Sigmoid colon (tissue), 6 donors: ENCODE measurements at regions not wholly inside any gene's neighbourhood (a gene's known extent, or its start where the extent isn't known, plus 50 kb on each side); places are given as distances from the start of the nearest gene placed in this dataset.

Experiments used
- DNase-seq: peaks from one replicate; pipeline ENCODE4 v3.0.0-alpha.2; 2019
- H3K27ac ChIP-seq, 4 donors: fragments of 200-600 bp; sonication (generic); one replicate each; pipeline ENCODE4 v1.5.1; 2016 to 2019; ENCODE audit warnings: mild to moderate bottlenecking in 1 of 4
- H3K27me3 ChIP-seq, 3 donors: fragments of 200-600 bp; sonication (generic); one replicate each; pipeline ENCODE4 v1.5.1; 2019; ENCODE audit warnings: mild to moderate bottlenecking in 1 of 3
- H3K36me3 ChIP-seq, 4 donors: fragments of 200-600 bp; sonication (generic); one replicate each; pipeline ENCODE4 v1.5.1; 2016 to 2019
- H3K4me1 ChIP-seq, 4 donors: fragments of 200-600 bp; sonication (generic); one replicate each; pipeline ENCODE4 v1.5.1; 2017 to 2019
- H3K4me3 ChIP-seq, 4 donors: fragments of 200-600 bp; sonication (generic); one replicate each; pipeline ENCODE4 v1.5.1; 2017 to 2019; ENCODE audit warnings: mild to moderate bottlenecking in 2 of 4, moderate library complexity in 1 of 4
- H3K9me3 ChIP-seq, 4 donors: fragments of 200-600 bp in 3 of 4; sonication (generic) in 3 of 4; one replicate each; pipeline versions ENCODE4 v1.5.1 to v1.6.1; 2013 to 2019
- EP300 ChIP-seq, 4 donors: sonication (generic); formaldehyde crosslinking; IDR thresholded peaks; one replicate each; pipeline ENCODE4 v1.6.1; 2017; ENCODE audit warnings: antibody characterized with exemption in 4 of 4
- POLR2A ChIP-seq, 2 donors: fragments of 450-650 bp; IDR thresholded peaks; one replicate each; pipeline ENCODE4 v1.6.1; 2016; ENCODE audit warnings: antibody characterized with exemption in 2 of 2, mild to moderate bottlenecking in 2 of 2, moderate library complexity in 2 of 2
- POLR2AphosphoS5 ChIP-seq, 4 donors: sonication (generic); formaldehyde crosslinking; IDR thresholded peaks; one replicate each; pipeline ENCODE4 v1.6.1; 2017; ENCODE audit warnings: antibody characterized with exemption in 4 of 4
- WGBS, 2 donors: extraction: QIAGEN DNeasy Blood & Tissue Kit; methylation state at CpG; one replicate each; pipeline ENCODE4 v1.1.7; 2013; 5-methylcytosine and 5-hydroxymethylcytosine counted together
- intact Hi-C: fragments of 100-400 bp; cut with DNase I; formaldehyde crosslinking; loops from one replicate; pipeline ENCODE4 v1.15.1; 2023
- TF ChIP-seq, protein P1 (sequence below), 4 experiments: fragments of 450-650 bp in 3 of 4; fragments of 200-600 bp in 1 of 4; IDR thresholded peaks; one replicate each; pipeline ENCODE4 v1.5.1; 2016 to 2019; ENCODE audit warnings: antibody characterized with exemption in 4 of 4, mild to moderate bottlenecking in 3 of 4, moderate library complexity in 2 of 4
- donor health status: healthy with polysubstance abuse.
- donor health status: healthy.

DNA sequence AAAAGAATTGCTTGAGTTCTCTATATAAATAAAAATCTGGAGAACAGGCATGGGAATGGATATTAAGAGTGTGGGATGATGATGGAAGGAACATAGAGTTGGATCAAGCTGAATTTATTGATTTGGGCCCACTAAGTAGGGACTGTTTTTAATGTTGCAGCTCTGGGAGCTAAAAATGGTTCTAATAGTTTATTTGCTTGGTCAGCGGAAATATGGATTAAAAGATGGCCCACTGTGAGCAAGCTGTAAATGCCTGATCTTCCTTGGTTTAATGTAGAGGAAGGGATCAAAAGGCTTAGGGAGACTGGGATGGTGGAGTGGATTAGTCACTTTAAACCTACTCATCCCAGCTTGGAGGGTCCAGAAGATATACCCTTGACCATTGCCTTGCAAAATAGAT lies 429.4 kb upstream of the NXPH2 start:
- H3K27me3 ChIP-seq: no peaks in the 10 kb centered on the region
- no peak for TF ChIP-seq EP300 (IDR thresholded peaks at IDR 0.05)
- TF ChIP-seq, protein P1, sequence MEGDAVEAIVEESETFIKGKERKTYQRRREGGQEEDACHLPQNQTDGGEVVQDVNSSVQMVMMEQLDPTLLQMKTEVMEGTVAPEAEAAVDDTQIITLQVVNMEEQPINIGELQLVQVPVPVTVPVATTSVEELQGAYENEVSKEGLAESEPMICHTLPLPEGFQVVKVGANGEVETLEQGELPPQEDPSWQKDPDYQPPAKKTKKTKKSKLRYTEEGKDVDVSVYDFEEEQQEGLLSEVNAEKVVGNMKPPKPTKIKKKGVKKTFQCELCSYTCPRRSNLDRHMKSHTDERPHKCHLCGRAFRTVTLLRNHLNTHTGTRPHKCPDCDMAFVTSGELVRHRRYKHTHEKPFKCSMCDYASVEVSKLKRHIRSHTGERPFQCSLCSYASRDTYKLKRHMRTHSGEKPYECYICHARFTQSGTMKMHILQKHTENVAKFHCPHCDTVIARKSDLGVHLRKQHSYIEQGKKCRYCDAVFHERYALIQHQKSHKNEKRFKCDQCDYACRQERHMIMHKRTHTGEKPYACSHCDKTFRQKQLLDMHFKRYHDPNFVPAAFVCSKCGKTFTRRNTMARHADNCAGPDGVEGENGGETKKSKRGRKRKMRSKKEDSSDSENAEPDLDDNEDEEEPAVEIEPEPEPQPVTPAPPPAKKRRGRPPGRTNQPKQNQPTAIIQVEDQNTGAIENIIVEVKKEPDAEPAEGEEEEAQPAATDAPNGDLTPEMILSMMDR (IDR thresholded peaks at IDR 0.05): no peak
- no peak for TF ChIP-seq POLR2AphosphoS5 (IDR thresholded peaks at IDR 0.05)
- TF ChIP-seq POLR2A (IDR thresholded peaks at IDR 0.05): no peak
- no peak overlapping the region for H3K27ac ChIP-seq
- DNase-seq: no peak
- 92 to 98% methylated on average over 1 of the region's 1 CpG for WGBS, 2 donors
- H3K9me3 ChIP-seq: no peaks in the 10 kb centered on the region
- no peaks in the 10 kb centered on the region for H3K36me3 ChIP-seq
- H3K4me3 ChIP-seq: no peak overlapping the region
- no peaks in the 10 kb centered on the region for H3K4me1 ChIP-seq
- intact Hi-C loops: no loop called here

DNA sequence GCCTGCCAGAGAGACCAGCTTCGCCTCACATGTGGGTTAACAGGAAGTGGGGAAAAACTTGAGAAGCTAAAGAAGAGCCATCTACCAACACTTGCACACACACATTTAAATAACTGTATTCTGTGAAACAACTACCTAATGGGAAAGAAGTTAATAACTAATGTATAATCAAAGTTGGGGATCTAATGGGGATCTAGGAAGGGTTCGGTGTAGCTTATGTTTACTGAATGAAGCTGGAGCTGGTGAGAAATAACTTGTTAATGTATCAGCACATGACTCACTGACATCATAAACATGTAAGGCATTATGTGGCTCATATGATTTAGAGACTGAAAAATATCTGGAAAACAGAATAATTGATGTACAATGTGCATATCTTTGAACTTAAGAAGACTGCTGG lies 421.3 kb upstream of the NXPH2 start:
- Histone ChIP-seq H3K27ac (no peak overlapping the region), H3K36me3 (no peaks in the 10 kb centered on the region), H3K4me1 (no peaks in the 10 kb centered on the region), H3K4me3 (no peak overlapping the region), H3K9me3 (no peaks in the 10 kb centered on the region), H3K27me3 (no peaks in the 10 kb centered on the region)
- WGBS, 2 donors: 85 to 89% methylated on average over 2 of the region's 2 CpGs
- TF ChIP-seq, protein P1 (IDR thresholded peaks at IDR 0.05): no peak
- TF ChIP-seq EP300 (IDR thresholded peaks at IDR 0.05): no peak
- intact Hi-C loops: no loop called here
- DNase-seq: no peak

DNA sequence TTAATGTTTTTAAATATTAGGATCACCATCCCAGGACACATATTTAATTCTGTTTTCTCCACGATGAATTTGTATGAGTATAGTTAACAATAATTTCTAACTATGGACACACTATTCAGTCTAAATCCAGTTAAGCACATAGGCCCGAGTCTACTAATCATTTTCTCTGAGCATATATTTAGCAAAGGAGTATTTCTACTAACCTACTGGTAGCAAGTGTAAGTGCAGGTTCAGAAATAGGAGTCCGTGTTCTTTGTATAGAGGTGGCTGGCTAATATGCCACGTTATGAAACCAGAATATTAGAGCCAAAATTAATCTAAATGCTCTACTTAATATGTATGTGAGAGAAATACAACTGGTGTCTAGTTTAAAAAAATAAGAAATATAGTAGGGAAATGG lies 416.6 kb upstream of the NXPH2 start:
- H3K27me3 ChIP-seq: no peaks in the 10 kb centered on the region
- 77 to 80% methylated on average over 4 of the region's 4 CpGs for WGBS, 2 donors
- no peaks in the 10 kb centered on the region for H3K4me1 ChIP-seq
- no peak for TF ChIP-seq POLR2AphosphoS5 (IDR thresholded peaks at IDR 0.05)
- TF ChIP-seq EP300 (IDR thresholded peaks at IDR 0.05): no peak
- TF ChIP-seq, protein P1 (IDR thresholded peaks at IDR 0.05): no peak
- no peak for TF ChIP-seq POLR2A (IDR thresholded peaks at IDR 0.05)
- H3K4me3 ChIP-seq: no peak overlapping the region
- no peak for DNase-seq
- intact Hi-C loops: no loop called here
- no peak overlapping the region for H3K27ac ChIP-seq
- no peaks in the 10 kb centered on the region for H3K9me3 ChIP-seq
- H3K36me3 ChIP-seq: no peaks in the 10 kb centered on the region

- Histone ChIP-seq H3K36me3 (no peaks in the 10 kb centered on the region), H3K27ac (no peak overlapping the region), H3K4me1 (no peaks in the 10 kb centered on the region), H3K27me3 (no peaks in the 10 kb centered on the region), H3K9me3 (no peaks in the 10 kb centered on the region), H3K4me3 (no peak overlapping the region)
- intact Hi-C loops: no loop called here
- no peak for DNase-seq
- WGBS, 2 donors: 82 to 84% methylated on average over 7 of the region's 7 CpGs
- TF ChIP-seq POLR2A (IDR thresholded peaks at IDR 0.05) (no peak), POLR2AphosphoS5 (IDR thresholded peaks at IDR 0.05) (no peak)
Observed at GRCh38 chr2:139194546-139194945, 414.4 kb upstream of the NXPH2 start.

DNA sequence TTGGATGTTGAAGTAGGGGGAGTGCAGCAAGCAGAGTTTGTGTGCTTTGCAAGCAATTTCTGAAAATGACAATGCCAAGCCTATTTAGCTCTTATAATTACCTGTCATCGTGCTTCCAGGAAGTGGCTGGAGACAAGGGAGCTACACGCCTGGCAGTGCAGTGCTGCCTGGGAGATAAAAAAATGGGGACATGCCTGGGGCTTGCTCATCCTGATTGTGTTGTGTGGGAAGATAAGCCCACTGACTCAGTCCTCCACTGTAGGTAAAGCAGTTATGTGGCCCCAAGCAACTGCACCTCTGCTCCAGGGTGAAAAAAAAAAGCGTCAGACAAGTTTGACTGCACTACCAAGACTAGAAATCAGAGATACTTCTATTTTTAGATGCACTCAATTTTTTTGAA lies 396.9 kb upstream of the NXPH2 start:
- Histone ChIP-seq H3K4me3 (no peak overlapping the region), H3K36me3 (no peaks in the 10 kb centered on the region), H3K27ac (no peak overlapping the region), H3K4me1 (no peaks in the 10 kb centered on the region), H3K27me3 (no peaks in the 10 kb centered on the region), H3K9me3 (no peaks in the 10 kb centered on the region)
- DNase-seq: no peak
- WGBS, 2 donors: 44 to 76% methylated on average over 3 of the region's 3 CpGs
- intact Hi-C loops: no loop called here
- TF ChIP-seq POLR2A (IDR thresholded peaks at IDR 0.05) (no peak), POLR2AphosphoS5 (IDR thresholded peaks at IDR 0.05) (no peak), EP300 (IDR thresholded peaks at IDR 0.05) (no peak)
- TF ChIP-seq, protein P1 (IDR thresholded peaks at IDR 0.05): no peak
